Gastrocnemius medialis (tissue), 4 donors: ENCODE measurements at regions not wholly inside any gene's neighbourhood (a gene's known extent, or its start where the extent isn't known, plus 50 kb on each side); places are given as distances from the start of the nearest gene placed in this dataset.

Source experiments
- CTCF ChIP-seq, 5 experiments: fragments of 450-650 bp in 3 of 5; fragments of 200-600 bp in 2 of 5; sonication (generic) in 2 of 5; IDR thresholded peaks in 4 of 5; conservative IDR thresholded peaks in 1 of 5; 1 replicate in 4 of 5; 2 replicates in 1 of 5; pipeline ENCODE4 v1.5.1; 2016 to 2019; ENCODE audit warnings: antibody characterized with exemption in 5 of 5, mild to moderate bottlenecking in 3 of 5, moderate library complexity in 3 of 5
- POLR2A ChIP-seq, 2 donors: fragments of 450-650 bp; IDR thresholded peaks; one replicate each; pipeline ENCODE4 v1.6.1; 2017; ENCODE audit warnings: antibody characterized with exemption in 2 of 2, mild to moderate bottlenecking in 2 of 2, moderate library complexity in 2 of 2

- TF ChIP-seq CTCF (IDR thresholded peaks at IDR 0.05 in 4 of 5, conservative IDR thresholded peaks at IDR 0.05 in 1 of 5) (no peak), POLR2A (IDR thresholded peaks at IDR 0.05) (no peak)
These were observed 496.3 kb upstream of the TNP1 start for GRCh38 chr2:217356142-217356541.
